ENCODE measurements at regions not wholly inside any gene's neighbourhood (a gene's known extent, or its start where the extent isn't known, plus 50 kb on each side); places are given as distances from the start of the nearest gene placed in this dataset.

DNA sequence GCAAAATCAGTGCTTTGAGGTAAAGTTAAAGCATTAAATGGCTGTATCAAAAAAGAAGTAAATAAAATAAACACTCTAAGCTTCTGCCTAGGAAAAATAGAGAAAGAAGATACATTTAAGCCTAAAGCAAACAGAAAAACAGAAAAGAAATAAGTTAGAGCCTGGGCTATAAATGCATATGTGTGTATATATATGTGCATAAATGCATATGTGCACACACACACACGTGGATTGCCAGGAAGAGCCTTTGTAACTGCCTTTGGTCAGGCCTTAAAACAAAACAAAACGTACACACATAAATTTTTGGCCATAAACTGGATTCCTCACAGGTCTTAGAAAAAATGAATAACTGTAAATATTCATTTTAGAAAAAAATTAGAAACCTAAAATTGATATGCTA, 925.8 kb downstream of the MRPL39 start:
- TF ChIP-seq CTCF (IDR thresholded peaks at IDR 0.05; ENCODE audit: low read depth, low read length): no peak
- DNase-seq (ENCODE audit: extremely low read depth, low read depth): no peak

- DNase-seq (ENCODE audit: extremely low read depth, low read depth): no peak
- no peak for TF ChIP-seq CTCF (IDR thresholded peaks at IDR 0.05; ENCODE audit: low read depth, low read length)
These were observed 935.4 kb downstream of the MRPL39 start for GRCh38 chr21:24671901-24672300.

- no peak for DNase-seq (ENCODE audit: extremely low read depth, low read depth)
- no peak for TF ChIP-seq CTCF (IDR thresholded peaks at IDR 0.05; ENCODE audit: low read depth, low read length)
These were observed 948.4 kb downstream of the MRPL39 start for GRCh38 chr21:24658926-24659325.

DNA sequence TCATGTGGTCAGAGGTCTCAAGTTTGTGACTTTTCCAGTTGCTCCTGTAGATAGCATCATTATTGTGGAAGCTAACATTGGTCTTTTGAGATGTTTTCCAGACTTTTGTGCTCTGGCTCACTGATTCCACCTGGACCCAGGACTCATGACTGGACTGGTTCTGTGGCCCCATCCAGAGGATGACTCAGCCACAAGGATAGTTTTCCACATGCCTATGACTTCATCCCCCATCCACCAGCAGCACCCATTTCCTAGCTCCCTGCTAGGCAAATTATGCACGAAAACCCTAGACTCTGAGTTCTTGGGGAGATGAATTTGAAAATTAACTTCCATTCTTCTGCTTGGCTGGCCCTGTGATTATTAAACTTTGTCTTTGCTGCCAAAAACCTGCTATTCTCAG, 949.3 kb downstream of the MRPL39 start:
- no peak for TF ChIP-seq CTCF (IDR thresholded peaks at IDR 0.05; ENCODE audit: low read depth, low read length)
- no peak for DNase-seq (ENCODE audit: extremely low read depth, low read depth)

- no peak for TF ChIP-seq CTCF (IDR thresholded peaks at IDR 0.05; ENCODE audit: low read depth, low read length)
- no peak for DNase-seq (ENCODE audit: extremely low read depth, low read depth)
These were observed 957.6 kb downstream of the MRPL39 start for GRCh38 chr21:24649691-24650090.

GRCh38 chr21:24636696-24637095, 970.6 kb downstream of the MRPL39 start:
- DNase-seq (ENCODE audit: extremely low read depth, low read depth): no peak
- no peak for TF ChIP-seq CTCF (IDR thresholded peaks at IDR 0.05; ENCODE audit: low read depth, low read length)

- DNase-seq (ENCODE audit: extremely low read depth, low read depth): no peak
- TF ChIP-seq CTCF (IDR thresholded peaks at IDR 0.05; ENCODE audit: low read depth, low read length): no peak
These were observed 972.5 kb downstream of the MRPL39 start for GRCh38 chr21:24634749-24635148.

Measured in AG09319 (cell line).